K562 (cell line): ENCODE measurements at regions not wholly inside any gene's neighbourhood (a gene's known extent, or its start where the extent isn't known, plus 50 kb on each side); places are given as distances from the start of the nearest gene placed in this dataset.

ENCODE experiments used
- ATAC-seq: fragments of 200-7000 bp; cut with Tn5 transposase; 3 replicates; pipeline ENCODE4 v1.9.1; 2020; ENCODE audit warnings: moderate library complexity
- BruUV-seq: library from RNA; stranded (reverse); fragments of 400-500 nt; replicated peaks from 2 replicates; lab custom pipeline; 2021; lab: Mats Ljungman, UMichigan
- CTCF ChIA-PET: fragments of 300-600 bp; formaldehyde crosslinking; extraction: SDS; loops from one replicate; lab custom pipeline; 2021; ENCODE audit warnings: low intra/inter-chr PET ratio; lab: Yijun Ruan, JAX
- POLR2A ChIA-PET: fragments of 300-600, 350-650 bp; sonication (Branson Sonifier 250); formaldehyde crosslinking; extraction: SDS; loops from one replicate; lab custom pipeline; 2021; ENCODE audit warnings: antibody characterized with exemption, inconsistent platforms; lab: Yijun Ruan, JAX
- DNase-seq, 4 experiments: peaks; one replicate each; pipeline versions ENCODE4 v3.0.0 to v3.0.0-alpha.2; 2011 to 2018; ENCODE audit warnings: low spot score in 3 of 4, mixed read lengths in 3 of 4; ENCODE audit errors: extremely low read depth in 1 of 4
- FAIRE-seq: peaks from 2 replicates; lab custom pipeline; 2011; peaks lifted over from hg19 to GRCh38; lab: Jason Lieb, UNC
- H2AFZ ChIP-seq: 2 replicates; pipeline ENCODE4 v1.6.0; 2011; ENCODE audit warnings: low read depth, low read length, control low read depth, inconsistent platforms
- H3K27ac ChIP-seq: fragments of 200-600 bp; 3 replicates; pipeline ENCODE4 v1.8.0; 2011; ENCODE audit warnings: low read depth, mild to moderate bottlenecking, control low read depth, inconsistent platforms, low read length, moderate library complexity, mixed read lengths; ENCODE audit errors: extremely low read depth
- H3K27me3 ChIP-seq, 2 experiments: fragments of 300-600 bp in 1 of 2; 2 replicates in 1 of 2; 3 replicates in 1 of 2; pipeline versions ENCODE4 v1.6.0 to v1.8.0; 2011; ENCODE audit warnings: inconsistent platforms in 2 of 2, low read length in 2 of 2, mild to moderate bottlenecking in 1 of 2, mixed read lengths in 1 of 2, moderate library complexity in 1 of 2; ENCODE audit not compliant: control insufficient read depth in 2 of 2, insufficient read depth in 2 of 2
- H3K36me3 ChIP-seq: fragments of 300-600 bp; 3 replicates; pipeline ENCODE4 v1.8.0; 2011; ENCODE audit warnings: mild to moderate bottlenecking, low read length, inconsistent platforms; ENCODE audit not compliant: control insufficient read depth, insufficient read depth
- H3K4me1 ChIP-seq, 2 experiments: fragments of 200-600 bp in 1 of 2; replicated peaks in 1 of 2; 2 replicates in 1 of 2; 3 replicates in 1 of 2; pipeline versions ENCODE4 v1.5.1 to v1.8.0; 2011; ENCODE audit warnings: inconsistent platforms in 2 of 2, low read length in 2 of 2, mild to moderate bottlenecking in 1 of 2, mixed read lengths in 1 of 2, moderate library complexity in 1 of 2; ENCODE audit not compliant: control insufficient read depth in 2 of 2, insufficient read depth in 2 of 2
- H3K4me2 ChIP-seq: 2 replicates; pipeline ENCODE4 v1.6.1; 2011; ENCODE audit warnings: low read length, control low read depth, inconsistent platforms, mixed read lengths; ENCODE audit not compliant: insufficient read depth
- H3K4me3 ChIP-seq: fragments of 200-600 bp; sonication (generic), shearing (Covaris generic); 2 replicates; pipeline ENCODE4 v1.5.1; 2016; ENCODE audit warnings: control low read depth, inconsistent platforms
- H3K79me2 ChIP-seq: fragments of 200-600 bp; 3 replicates; pipeline ENCODE4 v1.8.0; 2011; ENCODE audit warnings: low read length, inconsistent platforms; ENCODE audit not compliant: control insufficient read depth, insufficient read depth
- H3K9ac ChIP-seq, 2 experiments: 2 replicates each; pipeline versions ENCODE4 v1.6.0 to v1.6.1; 2011; ENCODE audit warnings: low read depth in 2 of 2, low read length in 2 of 2, control low read depth in 1 of 2, inconsistent platforms in 1 of 2, mild to moderate bottlenecking in 1 of 2, mixed read lengths in 1 of 2; ENCODE audit not compliant: insufficient read depth in 1 of 2
- H3K9me1 ChIP-seq: one replicate; pipeline ENCODE4 v1.6.0; 2011; ENCODE audit warnings: inconsistent platforms, mild to moderate bottlenecking, low read length, moderate library complexity; ENCODE audit not compliant: control insufficient read depth, insufficient read depth
- H3K9me3 ChIP-seq: replicated peaks from 2 replicates; pipeline ENCODE4 v1.5.1; 2011; ENCODE audit warnings: low read depth, low read length, inconsistent platforms; ENCODE audit not compliant: control insufficient read depth, insufficient read depth
- H4K20me1 ChIP-seq: replicated peaks from 2 replicates; pipeline ENCODE4 v1.6.1; 2011; ENCODE audit warnings: low read length, inconsistent platforms, mixed read lengths; ENCODE audit not compliant: control insufficient read depth, insufficient read depth
- CBX3 ChIP-seq, 2 experiments: IDR thresholded peaks; 1 replicate in 1 of 2; 2 replicates in 1 of 2; pipeline ENCODE4 v1.6.1; 2012; ENCODE audit warnings: inconsistent platforms in 2 of 2, low read length in 2 of 2, borderline replicate concordance in 1 of 2, control low read depth in 1 of 2
- HINFP ChIP-seq: fragments of 450-650 bp; conservative IDR thresholded peaks from 2 replicates; pipeline ENCODE4 v1.6.1; 2016; ENCODE audit warnings: missing genetic modification characterization, low read depth, mild to moderate bottlenecking, control low read depth, missing compliant biosample characterization
- MEF2A ChIP-seq: IDR thresholded peaks from 2 replicates; pipeline ENCODE4 v1.6.1; 2011; ENCODE audit warnings: low read depth, mild to moderate bottlenecking, low read length, moderate library complexity; ENCODE audit not compliant: control insufficient read depth
- POLR2H ChIP-seq: IDR thresholded peaks from 2 replicates; pipeline ENCODE4 v1.6.1; 2016; ENCODE audit warnings: missing genetic modification characterization, low read depth, mild to moderate bottlenecking, control low read depth, missing compliant biosample characterization, moderate library complexity
- RBBP5 ChIP-seq: fragments of 200-600 bp; sonication (generic); IDR thresholded peaks from 2 replicates; pipeline ENCODE4 v1.6.1; 2012; ENCODE audit warnings: borderline replicate concordance, mild to moderate bottlenecking, low read length, control low read depth, inconsistent platforms; ENCODE audit not compliant: insufficient read depth, poor library complexity, severe bottlenecking
- RNF2 ChIP-seq: sonication (generic); IDR thresholded peaks from 2 replicates; pipeline ENCODE4 v1.6.1; 2016
- ZBTB34 ChIP-seq: fragments of 250-450 bp; sonication (Bioruptor Pico); IDR thresholded peaks from 2 replicates; pipeline ENCODE4 v1.8.0; 2021; ENCODE audit warnings: mild to moderate bottlenecking, moderate library complexity
- ZNF143 ChIP-seq: sonication (generic); formaldehyde crosslinking; IDR thresholded peaks from 2 replicates; pipeline ENCODE4 v1.9.0; 2022; ENCODE audit warnings: mild to moderate bottlenecking, missing genetic modification reagents
- ZNF274 ChIP-seq: IDR thresholded peaks from 2 replicates; pipeline ENCODE4 v1.6.1; 2011; ENCODE audit warnings: low read depth, mild to moderate bottlenecking, low read length, moderate library complexity, borderline replicate concordance
- ZNF384 ChIP-seq: IDR thresholded peaks from 2 replicates; pipeline ENCODE4 v1.6.1; 2012; ENCODE audit warnings: low read depth, low read length, improper control_type of control experiment
- ZNF644 ChIP-seq: fragments of 200-800 bp; sonication (Bioruptor generic); IDR thresholded peaks from 2 replicates; pipeline ENCODE4 v1.6.1; 2016; ENCODE audit warnings: low read depth, missing genetic modification characterization, missing compliant biosample characterization
- ZNF76 ChIP-seq: fragments of 250-450 bp; sonication (Bioruptor Pico); IDR thresholded peaks from 2 replicates; pipeline ENCODE4 v1.4.0; 2020; ENCODE audit warnings: mild to moderate bottlenecking, moderate library complexity, borderline replicate concordance
- WGBS: fragments of 100-300 bp; shearing (Covaris generic); methylation state at CpG from one replicate; pipeline ENCODE4 v1.1.6; 2016; ENCODE audit warnings: low coverage, mixed read lengths; ENCODE audit not compliant: insufficient coverage; ENCODE audit errors: missing lambda C conversion rate; 5-methylcytosine and 5-hydroxymethylcytosine counted together
- in situ Hi-C: fragments of 300-500 bp; cut with MboI; formaldehyde crosslinking; loops from 4 replicates; pipeline ENCODE4 v1.15.0; 2018; ENCODE audit warnings: inconsistent platforms, mixed read lengths
- intact Hi-C: fragments of 100-400 bp; cut with micrococcal nuclease; formaldehyde crosslinking; loops from 2 replicates; pipeline ENCODE4 v1.14.2; 2022

- H3K9me1 ChIP-seq: no peaks in the 10 kb centered on the region
- no peaks in the 10 kb centered on the region for H3K9me3 ChIP-seq
- no peak overlapping the region for H3K9ac ChIP-seq
- no peaks in the 10 kb centered on the region for H3K4me1 ChIP-seq
- H3K79me2 ChIP-seq: no peaks in the 10 kb centered on the region
- H3K4me2 ChIP-seq: no peak overlapping the region
- H3K27me3 ChIP-seq: peaks cover 0 to 23% of the 10 kb centered on the region in 2 experiments; a peak in 3 of 5 replicates
- ChIA-PET POLR2A (no interaction called here), CTCF (no interaction called here)
- BruUV-seq: no TSS peak
- no peak for DNase-seq
- H4K20me1 ChIP-seq: no peaks in the 10 kb centered on the region
- no peak for ATAC-seq
- no peak for TF ChIP-seq RNF2
- no peak for TF ChIP-seq CBX3 (IDR thresholded peaks at IDR 0.05; ENCODE audit: borderline replicate concordance in 1 of 2, low read length in 2 of 2)
- TF ChIP-seq ZNF384: no peak
- TF ChIP-seq HINFP (tag): no peak
- no peak for TF ChIP-seq POLR2H (tag)
- no peak for TF ChIP-seq MEF2A
- TF ChIP-seq ZNF644: no peak
- no peak for TF ChIP-seq RBBP5
- no peak for TF ChIP-seq ZNF274
- no peak for TF ChIP-seq ZNF76 (CRISPR knock-in tag)
- no peak for TF ChIP-seq ZNF143 (CRISPR knock-in tag)
- no peak for TF ChIP-seq ZBTB34 (CRISPR knock-in tag)
- no peak overlapping the region for H3K27ac ChIP-seq
- in situ Hi-C loops (no loop called here), intact Hi-C loops (no loop called here)
- H2AFZ ChIP-seq: no peak overlapping the region
- H3K36me3 ChIP-seq: no peaks in the 10 kb centered on the region
- no peak overlapping the region for H3K4me3 ChIP-seq
- WGBS: 0% methylated on average over 3 of the region's 3 CpGs
- no peak for FAIRE-seq
These were observed 267.7 kb downstream of the TLE3 start for GRCh38 chr15:69829974-69830373.
